CD14-positive monocyte (primary cell): ENCODE measurements at regions not wholly inside any gene's neighbourhood (a gene's known extent, or its start where the extent isn't known, plus 50 kb on each side); places are given as distances from the start of the nearest gene placed in this dataset.

Experiments
- DNase-seq, 3 donors: peaks; one replicate each; pipeline ENCODE4 v3.0.0-alpha.2; 2011 to 2022
- H2AFZ ChIP-seq: 2 replicates; pipeline ENCODE4 v1.6.0; 2012; ENCODE audit warnings: mild to moderate bottlenecking, low read depth, low read length, inconsistent platforms; ENCODE audit not compliant: insufficient read depth, poor library complexity, severe bottlenecking
- H3K27ac ChIP-seq, 2 donors: 1 replicate in 1 of 2; 2 replicates in 1 of 2; pipeline ENCODE4 v1.5.1; 2012 to 2013; ENCODE audit warnings: low read length in 2 of 2, control low read depth in 1 of 2, inconsistent platforms in 1 of 2, low read depth in 1 of 2, mild to moderate bottlenecking in 1 of 2
- H3K27me3 ChIP-seq, 2 donors: one replicate each; pipeline versions ENCODE4 v1.6.0 to v1.6.1; 2011 to 2013; ENCODE audit warnings: low read length in 2 of 2; ENCODE audit not compliant: control insufficient read depth in 2 of 2, insufficient read depth in 2 of 2
- H3K36me3 ChIP-seq, 2 donors: replicated peaks in 1 of 2; 1 replicate in 1 of 2; 2 replicates in 1 of 2; pipeline versions ENCODE4 v1.5.1 to v1.6.1; 2012 to 2013; ENCODE audit warnings: low read length in 2 of 2, control low read depth in 1 of 2, inconsistent platforms in 1 of 2, mild to moderate bottlenecking in 1 of 2; ENCODE audit not compliant: insufficient read depth in 2 of 2, control insufficient read depth in 1 of 2
- H3K4me1 ChIP-seq, 2 donors: 1 replicate in 1 of 2; 2 replicates in 1 of 2; pipeline versions ENCODE4 v1.5.1 to v1.6.1; 2012 to 2013; ENCODE audit warnings: low read length in 2 of 2, control low read depth in 1 of 2, inconsistent platforms in 1 of 2, mild to moderate bottlenecking in 1 of 2, moderate library complexity in 1 of 2; ENCODE audit not compliant: insufficient read depth in 2 of 2, control insufficient read depth in 1 of 2
- H3K4me2 ChIP-seq: replicated peaks from 2 replicates; pipeline ENCODE3; 2012; ENCODE audit warnings: low read length, moderate library complexity, mild to moderate bottlenecking; ENCODE audit not compliant: poor library complexity, severe bottlenecking; ENCODE audit errors: extremely low read depth
- H3K4me3 ChIP-seq, 3 experiments: fragments of 200-600 bp in 1 of 3; sonication (generic) in 1 of 3; replicated peaks in 1 of 3; 1 replicate in 2 of 3; 2 replicates in 1 of 3; pipeline ENCODE4 v1.5.1; 2011 to 2013; ENCODE audit warnings: low read length in 3 of 3, mild to moderate bottlenecking in 3 of 3, control low read depth in 2 of 3, low read depth in 2 of 3, inconsistent platforms in 1 of 3, moderate library complexity in 1 of 3
- H3K79me2 ChIP-seq: 2 replicates; pipeline ENCODE4 v1.6.0; 2012; ENCODE audit warnings: mild to moderate bottlenecking, control low read depth, inconsistent platforms, low read length, moderate library complexity; ENCODE audit not compliant: insufficient read depth
- H3K9ac ChIP-seq: 2 replicates; pipeline ENCODE4 v1.6.0; 2017; ENCODE audit warnings: low read length, mild to moderate bottlenecking; ENCODE audit not compliant: insufficient read depth, poor library complexity, severe bottlenecking
- H3K9me3 ChIP-seq, 2 donors: replicated peaks in 1 of 2; 1 replicate in 1 of 2; 2 replicates in 1 of 2; pipeline versions ENCODE4 v1.5.1 to v1.6.1; 2012 to 2013; ENCODE audit warnings: low read length in 2 of 2, control low read depth in 1 of 2; ENCODE audit not compliant: control insufficient read depth in 1 of 2, insufficient read depth in 1 of 2
- H4K20me1 ChIP-seq: 2 replicates; pipeline ENCODE4 v1.6.0; 2012; ENCODE audit warnings: mild to moderate bottlenecking, low read length, control low read depth, moderate library complexity; ENCODE audit not compliant: insufficient read depth
- H3K27ac Mint-ChIP-seq, 7 donors: one replicate each; pipeline ENCODE4 v1.8.0; 2020; ENCODE audit warnings: mild to moderate bottlenecking in 7 of 7, mixed read lengths in 7 of 7, moderate library complexity in 6 of 7, inconsistent platforms in 2 of 7
- H3K27me3 Mint-ChIP-seq, 3 donors: one replicate each; pipeline ENCODE4 v1.8.0; 2021 to 2022; ENCODE audit warnings: low read depth in 3 of 3, mild to moderate bottlenecking in 3 of 3, mixed read lengths in 3 of 3, moderate library complexity in 3 of 3, inconsistent platforms in 1 of 3
- H3K36me3 Mint-ChIP-seq, 2 donors: one replicate each; pipeline ENCODE4 v1.8.0; 2020; ENCODE audit warnings: mixed read lengths in 2 of 2, inconsistent platforms in 1 of 2, mild to moderate bottlenecking in 1 of 2
- H3K4me1 Mint-ChIP-seq: one replicate; pipeline ENCODE4 v1.8.0; 2020; ENCODE audit warnings: mild to moderate bottlenecking, mixed read lengths
- H3K4me3 Mint-ChIP-seq, 2 donors: one replicate each; pipeline ENCODE4 v1.8.0; 2020; ENCODE audit warnings: mild to moderate bottlenecking in 2 of 2, mixed read lengths in 2 of 2, moderate library complexity in 1 of 2
- H3K9me3 Mint-ChIP-seq, 7 donors: one replicate each; pipeline ENCODE4 v1.8.0; 2020 to 2022; ENCODE audit warnings: mixed read lengths in 7 of 7, mild to moderate bottlenecking in 6 of 7, moderate library complexity in 6 of 7, inconsistent platforms in 2 of 7
- WGBS: methylation state at CpG from one replicate; pipeline ENCODE4 v1.1.5; 2013; ENCODE audit warnings: missing lambda C conversion rate; ENCODE audit not compliant: insufficient coverage; 5-methylcytosine and 5-hydroxymethylcytosine counted together
- intact Hi-C, 2 donors: fragments of 100-400 bp; cut with micrococcal nuclease; formaldehyde crosslinking; loops; one replicate each; pipeline versions ENCODE4 v1.15.0 to v1.15.1; 2023
- TF ChIP-seq, protein P1 (sequence below): fragments of 200-600 bp; IDR thresholded peaks from one replicate; pipeline ENCODE4 v1.8.0; 2022; ENCODE audit warnings: antibody characterized with exemption, mild to moderate bottlenecking

DNA sequence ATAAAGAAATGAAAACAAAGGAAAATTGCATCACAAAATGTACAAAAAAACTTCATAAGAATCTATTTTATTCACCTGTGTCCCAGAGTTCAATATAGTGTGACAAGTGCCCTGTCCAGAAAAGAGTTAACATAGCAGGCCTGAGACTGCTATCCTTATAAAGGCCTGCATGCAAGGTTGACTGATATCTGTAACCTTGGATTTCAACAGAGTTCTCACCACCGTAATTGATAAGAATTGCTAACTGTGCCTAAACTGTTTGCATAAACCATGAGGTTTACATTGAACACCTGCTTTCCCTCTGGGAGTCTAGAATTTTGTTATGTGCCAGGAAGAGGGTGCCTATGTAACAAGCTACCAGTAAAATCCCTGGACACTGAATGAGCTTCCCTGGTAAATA lies 461.7 kb upstream of the DPH6 start:
- Mint-ChIP-seq H3K36me3 (no peaks in the 10 kb centered on the region), H3K27ac (no peak overlapping the region), H3K4me3 (no peak overlapping the region), H3K4me1 (no peaks in the 10 kb centered on the region), H3K27me3 (no peaks in the 10 kb centered on the region), H3K9me3 (peaks cover 4 to 17% (median 5%) of the 10 kb centered on the region in 7 donors)
- Histone ChIP-seq H3K4me1 (no peaks in the 10 kb centered on the region), H3K4me3 (no peak overlapping the region), H3K9me3 (peaks cover 5 to 25% of the 10 kb centered on the region in 2 donors), H3K27ac (no peak overlapping the region), H3K36me3 (no peaks in the 10 kb centered on the region), H2AFZ (no peak overlapping the region), H3K79me2 (no peaks in the 10 kb centered on the region), H3K27me3 (no peaks in the 10 kb centered on the region), H3K9ac (no peak overlapping the region), H4K20me1 (no peaks in the 10 kb centered on the region), H3K4me2 (no peak overlapping the region)
- TF ChIP-seq, protein P1, sequence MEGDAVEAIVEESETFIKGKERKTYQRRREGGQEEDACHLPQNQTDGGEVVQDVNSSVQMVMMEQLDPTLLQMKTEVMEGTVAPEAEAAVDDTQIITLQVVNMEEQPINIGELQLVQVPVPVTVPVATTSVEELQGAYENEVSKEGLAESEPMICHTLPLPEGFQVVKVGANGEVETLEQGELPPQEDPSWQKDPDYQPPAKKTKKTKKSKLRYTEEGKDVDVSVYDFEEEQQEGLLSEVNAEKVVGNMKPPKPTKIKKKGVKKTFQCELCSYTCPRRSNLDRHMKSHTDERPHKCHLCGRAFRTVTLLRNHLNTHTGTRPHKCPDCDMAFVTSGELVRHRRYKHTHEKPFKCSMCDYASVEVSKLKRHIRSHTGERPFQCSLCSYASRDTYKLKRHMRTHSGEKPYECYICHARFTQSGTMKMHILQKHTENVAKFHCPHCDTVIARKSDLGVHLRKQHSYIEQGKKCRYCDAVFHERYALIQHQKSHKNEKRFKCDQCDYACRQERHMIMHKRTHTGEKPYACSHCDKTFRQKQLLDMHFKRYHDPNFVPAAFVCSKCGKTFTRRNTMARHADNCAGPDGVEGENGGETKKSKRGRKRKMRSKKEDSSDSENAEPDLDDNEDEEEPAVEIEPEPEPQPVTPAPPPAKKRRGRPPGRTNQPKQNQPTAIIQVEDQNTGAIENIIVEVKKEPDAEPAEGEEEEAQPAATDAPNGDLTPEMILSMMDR, result no peak
- intact Hi-C loops, result no loop called here
- WGBS, result 100% methylated on average over 1 of the region's 1 CpG
- DNase-seq, result no peak

DNA sequence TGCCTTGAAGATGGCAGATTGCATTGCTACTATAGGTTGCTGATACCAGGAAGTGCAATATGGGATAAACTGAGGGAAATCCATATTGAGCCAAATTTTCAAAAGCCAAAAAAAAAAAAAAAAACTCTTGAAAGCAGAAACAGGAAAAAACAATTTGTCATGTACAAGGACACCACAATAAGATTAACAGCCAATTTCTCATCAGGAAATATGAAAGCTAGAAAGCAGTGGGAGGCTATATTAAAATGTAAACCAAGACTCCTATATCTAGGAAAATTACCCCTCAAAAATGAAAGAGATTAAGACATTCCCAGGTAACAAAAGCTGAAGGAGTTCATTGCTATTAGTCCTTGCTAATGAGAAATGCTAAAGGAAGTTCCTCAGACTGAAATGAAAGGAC lies 462.8 kb upstream of the DPH6 start:
- H3K79me2 ChIP-seq, result no peaks in the 10 kb centered on the region
- intact Hi-C loops, result no loop called here
- H2AFZ ChIP-seq, result no peak overlapping the region

More for the DNA sequence above, 462.8 kb upstream of the DPH6 start:
- Mint-ChIP-seq H3K9me3 (peaks cover 4 to 15% (median 9%) of the 10 kb centered on the region in 7 donors), H3K27me3 (no peaks in the 10 kb centered on the region), H3K4me3 (no peak overlapping the region), H3K36me3 (no peaks in the 10 kb centered on the region), H3K27ac (no peak overlapping the region), H3K4me1 (no peaks in the 10 kb centered on the region)
- TF ChIP-seq, protein P1, result no peak
- H3K4me1 ChIP-seq, result no peaks in the 10 kb centered on the region
- no peak overlapping the region for H3K4me3 ChIP-seq
- peaks cover 14 to 29% of the 10 kb centered on the region in 2 donors for H3K9me3 ChIP-seq
- no peaks in the 10 kb centered on the region for H3K27me3 ChIP-seq
- no peaks in the 10 kb centered on the region for H3K36me3 ChIP-seq
- H3K4me2 ChIP-seq, result no peak overlapping the region
- no peak overlapping the region for H3K9ac ChIP-seq
- no peaks in the 10 kb centered on the region for H4K20me1 ChIP-seq
- no peak overlapping the region for H3K27ac ChIP-seq
- DNase-seq, result no peak
